AG04450 (cell line): ENCODE measurements at regions not wholly inside any gene's neighbourhood (a gene's known extent, or its start where the extent isn't known, plus 50 kb on each side); places are given as distances from the start of the nearest gene placed in this dataset.

Source experiments
- CTCF ChIA-PET: fragments of 300-600, 350-600 bp; formaldehyde crosslinking; extraction: SDS; loops from one replicate; lab custom pipeline; 2022; ENCODE audit warnings: antibody characterized with exemption, inconsistent platforms; lab: Charles Lee
- POLR2A ChIA-PET: fragments of 350-600 bp; formaldehyde crosslinking; extraction: SDS; loops from one replicate; lab custom pipeline; 2021; ENCODE audit warnings: antibody characterized with exemption, inconsistent platforms; lab: Yijun Ruan, JAX
- DNase-seq: peaks from one replicate; pipeline ENCODE4 v3.0.0-alpha.2; 2011; ENCODE audit warnings: low read depth, low spot score
- H3K27ac ChIP-seq: one replicate; pipeline ENCODE4 v1.5.1; 2012; ENCODE audit warnings: low read depth, low read length, control low read depth
- H3K27me3 ChIP-seq: one replicate; pipeline ENCODE4 v1.6.0; 2012; ENCODE audit warnings: low read length; ENCODE audit not compliant: control insufficient read depth, insufficient read depth
- H3K4me3 ChIP-seq: 2 replicates; pipeline ENCODE4 v1.5.1; 2011; ENCODE audit warnings: mild to moderate bottlenecking, low read depth, low read length, control low read depth
- H3K9me3 ChIP-seq: 2 replicates; pipeline ENCODE4 v1.5.1; 2012; ENCODE audit warnings: low read length; ENCODE audit not compliant: control insufficient read depth, insufficient read depth
- TF ChIP-seq, protein P1 (sequence below): IDR thresholded peaks from 2 replicates; pipeline ENCODE4 v1.5.1; 2011; ENCODE audit warnings: low read depth, low read length, control low read depth, inconsistent platforms

GRCh38 chr7:53771701-53772100 lies 736.3 kb downstream of the POM121L12 start:
- ChIA-PET CTCF (no interaction called here), POLR2A (no interaction called here)
- TF ChIP-seq, protein P1, sequence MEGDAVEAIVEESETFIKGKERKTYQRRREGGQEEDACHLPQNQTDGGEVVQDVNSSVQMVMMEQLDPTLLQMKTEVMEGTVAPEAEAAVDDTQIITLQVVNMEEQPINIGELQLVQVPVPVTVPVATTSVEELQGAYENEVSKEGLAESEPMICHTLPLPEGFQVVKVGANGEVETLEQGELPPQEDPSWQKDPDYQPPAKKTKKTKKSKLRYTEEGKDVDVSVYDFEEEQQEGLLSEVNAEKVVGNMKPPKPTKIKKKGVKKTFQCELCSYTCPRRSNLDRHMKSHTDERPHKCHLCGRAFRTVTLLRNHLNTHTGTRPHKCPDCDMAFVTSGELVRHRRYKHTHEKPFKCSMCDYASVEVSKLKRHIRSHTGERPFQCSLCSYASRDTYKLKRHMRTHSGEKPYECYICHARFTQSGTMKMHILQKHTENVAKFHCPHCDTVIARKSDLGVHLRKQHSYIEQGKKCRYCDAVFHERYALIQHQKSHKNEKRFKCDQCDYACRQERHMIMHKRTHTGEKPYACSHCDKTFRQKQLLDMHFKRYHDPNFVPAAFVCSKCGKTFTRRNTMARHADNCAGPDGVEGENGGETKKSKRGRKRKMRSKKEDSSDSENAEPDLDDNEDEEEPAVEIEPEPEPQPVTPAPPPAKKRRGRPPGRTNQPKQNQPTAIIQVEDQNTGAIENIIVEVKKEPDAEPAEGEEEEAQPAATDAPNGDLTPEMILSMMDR, result no peak

DNA sequence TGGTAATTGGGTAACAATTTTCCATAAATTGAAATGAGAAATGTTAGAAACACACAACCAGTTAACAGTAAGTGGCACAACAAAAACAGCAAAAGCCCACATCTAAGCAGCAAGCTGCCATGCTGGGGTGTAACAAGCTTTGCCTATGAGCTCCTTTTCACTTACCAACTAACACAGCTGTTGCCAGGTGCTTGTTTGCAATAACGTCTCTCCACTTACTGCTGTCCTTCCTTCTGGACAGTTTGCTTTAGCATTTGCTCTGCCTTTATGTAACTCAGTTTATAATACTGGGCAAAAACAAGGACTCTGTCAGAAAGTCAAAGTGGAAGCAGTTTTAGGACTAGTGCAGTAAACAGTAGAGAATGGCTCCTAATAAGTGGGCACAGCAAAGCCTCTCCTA lies 740.9 kb downstream of the POM121L12 start:
- POLR2A ChIA-PET, result no interaction called here

More at GRCh38 chr7:53771701-53772100, 736.3 kb downstream of the POM121L12 start:
- Histone ChIP-seq H3K27ac (no peak overlapping the region), H3K4me3 (no peak overlapping the region), H3K9me3 (peaks cover 7% of the 10 kb centered on the region), H3K27me3 (no peaks in the 10 kb centered on the region)
- no peak for DNase-seq

GRCh38 chr7:53789741-53790140 lies 752.4 kb upstream of the VSTM2A start:
- TF ChIP-seq, protein P1, result no peak
- Histone ChIP-seq H3K27ac (no peak overlapping the region), H3K27me3 (no peaks in the 10 kb centered on the region), H3K4me3 (no peak overlapping the region), H3K9me3 (peaks cover 15% of the 10 kb centered on the region)
- no peak for DNase-seq
- CTCF ChIA-PET, result no interaction called here
- POLR2A ChIA-PET, result no interaction called here

More for the DNA sequence above, 740.9 kb downstream of the POM121L12 start:
- TF ChIP-seq, protein P1, result no peak
- no peak for DNase-seq
- Histone ChIP-seq H3K27me3 (no peaks in the 10 kb centered on the region), H3K4me3 (no peak overlapping the region), H3K9me3 (peaks cover 6% of the 10 kb centered on the region; the same call in 1 of the 2 replicates), H3K27ac (no peak overlapping the region)
- CTCF ChIA-PET, result no interaction called here

DNA sequence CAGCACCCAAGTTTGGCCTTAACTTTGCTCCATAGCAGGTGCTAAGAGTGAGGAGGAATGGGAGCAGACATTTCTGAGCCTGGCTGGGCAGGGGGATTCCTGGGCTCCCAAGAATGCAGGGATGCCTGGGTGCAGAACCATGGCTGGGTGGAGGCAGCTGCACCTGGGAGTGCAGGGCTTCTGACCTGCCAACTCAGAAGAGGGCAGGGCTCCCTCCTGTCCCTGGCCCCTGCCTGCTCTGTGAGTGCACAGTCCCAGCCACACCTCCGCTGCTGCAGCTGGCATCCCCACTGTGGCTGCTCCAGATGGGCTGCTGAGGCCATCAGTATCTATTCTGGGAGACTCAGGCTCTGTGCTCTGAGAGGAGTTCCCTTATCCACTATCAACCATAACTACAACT lies 747.4 kb upstream of the VSTM2A start:
- no peak overlapping the region for H3K4me3 ChIP-seq
- H3K9me3 ChIP-seq, result peaks cover 24% of the 10 kb centered on the region
- ChIA-PET POLR2A (no interaction called here), CTCF (no interaction called here)
- no peak overlapping the region for H3K27ac ChIP-seq
- DNase-seq, result no peak
- H3K27me3 ChIP-seq, result no peaks in the 10 kb centered on the region
- TF ChIP-seq, protein P1, result no peak

DNA sequence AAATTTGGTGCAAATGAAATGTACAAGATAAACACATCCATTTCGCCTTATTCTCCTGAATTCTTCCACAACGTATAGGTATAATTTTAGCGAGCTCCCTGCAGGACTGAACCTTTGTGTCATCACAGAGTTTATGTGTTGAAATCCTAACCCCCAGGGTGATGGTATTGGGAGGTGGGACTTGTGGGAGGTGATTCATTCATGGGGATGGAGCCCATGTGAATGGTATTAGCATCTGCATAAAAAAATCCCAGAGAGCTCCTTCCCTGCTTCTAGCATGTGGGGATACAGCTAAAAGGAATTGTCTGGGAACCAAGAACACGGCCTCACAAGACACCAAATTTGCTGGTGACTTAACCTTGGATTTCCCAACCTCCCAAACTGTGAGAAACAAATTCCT lies 741.4 kb upstream of the VSTM2A start:
- ChIA-PET POLR2A (no interaction called here), CTCF (no interaction called here)
- H3K4me3 ChIP-seq, result no peak overlapping the region
- no peak for DNase-seq
- TF ChIP-seq, protein P1, result no peak
- H3K27ac ChIP-seq, result no peak overlapping the region
- no peaks in the 10 kb centered on the region for H3K27me3 ChIP-seq
- H3K9me3 ChIP-seq, result peaks cover 15% of the 10 kb centered on the region
